Erythroblast (primary cell): ENCODE measurements at regions not wholly inside any gene's neighbourhood (a gene's known extent, or its start where the extent isn't known, plus 50 kb on each side); places are given as distances from the start of the nearest gene placed in this dataset.

Experiments used
- GATA1 ChIP-seq: IDR thresholded peaks from 2 replicates; pipeline ENCODE4 v1.6.1; 2011; ENCODE audit warnings: low read depth, mild to moderate bottlenecking, control low read depth, low read length, moderate library complexity
- POLR2A ChIP-seq: IDR thresholded peaks from 2 replicates; pipeline ENCODE4 v1.6.1; 2011; ENCODE audit warnings: mild to moderate bottlenecking, low read length

DNA sequence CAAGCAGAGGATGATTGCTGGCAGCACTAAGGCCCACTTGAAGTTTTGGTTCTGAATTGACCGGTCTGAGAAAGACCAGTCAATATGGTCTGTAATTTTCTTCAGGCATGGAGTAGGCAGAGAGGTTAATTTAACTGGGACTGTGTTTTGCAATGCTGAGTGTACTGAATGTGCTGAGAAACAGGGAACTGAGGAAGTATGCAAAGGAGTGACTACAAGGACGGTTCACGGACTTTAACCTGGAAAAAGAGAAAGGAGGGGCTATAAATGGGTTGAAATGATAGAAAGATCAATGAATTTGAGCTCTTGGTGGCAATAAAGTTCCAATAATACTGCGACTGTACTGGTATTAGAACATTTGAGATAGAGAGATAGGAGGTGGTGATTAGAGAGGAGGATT, 84.5 kb downstream of the MAGEB17 start:
- TF ChIP-seq POLR2A (no peak), GATA1 (no peak)
